Activated gamma-delta T cell treated with anti-CD3 and anti-CD28 coated beads, Interleukin-2, amount 50 U/mL, for 16 hours (primary cell): ENCODE measurements at regions not wholly inside any gene's neighbourhood (a gene's known extent, or its start where the extent isn't known, plus 50 kb on each side); places are given as distances from the start of the nearest gene placed in this dataset.

Experiments
- DNase-seq: peaks from one replicate; pipeline ENCODE4 v3.0.0-alpha.2; 2020; ENCODE audit warnings: low read depth

DNA sequence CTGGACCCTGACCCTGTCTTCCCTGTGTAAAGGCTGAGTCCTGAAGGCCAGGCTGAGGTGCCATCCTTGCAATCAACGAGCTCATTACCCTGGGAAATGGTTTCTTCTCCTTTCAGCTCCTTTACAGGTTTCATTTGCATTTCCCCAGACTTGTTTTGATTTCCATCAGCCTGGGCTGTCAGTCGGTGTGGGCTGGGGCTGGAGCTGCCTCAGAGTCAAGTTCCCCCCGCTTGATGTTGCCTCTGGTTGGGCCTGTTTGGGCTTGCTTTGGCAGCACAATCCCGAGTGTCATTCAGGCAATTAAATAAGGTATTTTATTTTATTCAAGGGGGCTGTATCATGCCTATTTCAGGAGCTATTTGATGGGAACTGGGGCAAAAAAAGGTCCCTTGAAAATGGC, 424.9 kb downstream of the INSC start:
- DNase-seq: no peak

- DNase-seq: no peak
Observed at GRCh38 chr11:15541079-15541478, 426.4 kb downstream of the INSC start.

DNA sequence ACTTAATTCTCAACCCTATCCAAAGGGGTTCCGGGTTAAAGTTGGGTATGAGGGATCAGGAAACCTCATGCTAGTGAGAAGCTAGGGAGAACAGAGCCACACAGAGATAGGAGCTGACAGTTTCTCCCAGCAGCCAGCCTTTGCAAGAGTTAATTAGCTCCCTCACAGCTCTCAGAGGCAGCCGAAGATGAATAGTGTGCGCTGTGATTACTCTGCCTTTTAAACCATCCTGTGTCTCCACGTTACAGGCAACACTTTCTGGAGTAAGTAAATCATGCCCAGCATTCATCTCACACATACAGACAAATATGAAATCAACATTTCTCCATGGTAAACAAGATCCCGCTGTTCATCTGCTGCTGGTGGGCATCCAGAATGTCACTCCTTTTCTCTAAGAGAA, 429.6 kb downstream of the INSC start:
- DNase-seq: no peak

DNA sequence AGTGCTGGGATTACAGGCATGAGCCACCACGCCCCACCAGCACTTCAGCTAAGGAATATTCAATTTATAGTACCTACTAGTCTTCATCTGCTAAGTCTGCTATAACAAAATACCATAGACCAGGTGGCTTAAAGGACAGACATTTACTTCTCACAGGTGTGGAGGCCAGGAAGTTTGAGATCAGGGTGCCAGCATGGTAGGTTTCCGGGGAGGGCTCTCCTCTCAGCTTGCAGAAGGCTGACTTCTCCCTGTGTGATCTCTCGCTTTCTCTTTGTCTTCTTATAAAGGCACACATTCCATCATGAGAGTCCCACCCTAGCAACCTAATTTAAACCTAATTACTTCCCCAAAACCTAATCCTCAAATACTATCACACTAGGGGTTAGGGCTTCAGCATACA, 433.0 kb downstream of the INSC start:
- DNase-seq: no peak

DNA sequence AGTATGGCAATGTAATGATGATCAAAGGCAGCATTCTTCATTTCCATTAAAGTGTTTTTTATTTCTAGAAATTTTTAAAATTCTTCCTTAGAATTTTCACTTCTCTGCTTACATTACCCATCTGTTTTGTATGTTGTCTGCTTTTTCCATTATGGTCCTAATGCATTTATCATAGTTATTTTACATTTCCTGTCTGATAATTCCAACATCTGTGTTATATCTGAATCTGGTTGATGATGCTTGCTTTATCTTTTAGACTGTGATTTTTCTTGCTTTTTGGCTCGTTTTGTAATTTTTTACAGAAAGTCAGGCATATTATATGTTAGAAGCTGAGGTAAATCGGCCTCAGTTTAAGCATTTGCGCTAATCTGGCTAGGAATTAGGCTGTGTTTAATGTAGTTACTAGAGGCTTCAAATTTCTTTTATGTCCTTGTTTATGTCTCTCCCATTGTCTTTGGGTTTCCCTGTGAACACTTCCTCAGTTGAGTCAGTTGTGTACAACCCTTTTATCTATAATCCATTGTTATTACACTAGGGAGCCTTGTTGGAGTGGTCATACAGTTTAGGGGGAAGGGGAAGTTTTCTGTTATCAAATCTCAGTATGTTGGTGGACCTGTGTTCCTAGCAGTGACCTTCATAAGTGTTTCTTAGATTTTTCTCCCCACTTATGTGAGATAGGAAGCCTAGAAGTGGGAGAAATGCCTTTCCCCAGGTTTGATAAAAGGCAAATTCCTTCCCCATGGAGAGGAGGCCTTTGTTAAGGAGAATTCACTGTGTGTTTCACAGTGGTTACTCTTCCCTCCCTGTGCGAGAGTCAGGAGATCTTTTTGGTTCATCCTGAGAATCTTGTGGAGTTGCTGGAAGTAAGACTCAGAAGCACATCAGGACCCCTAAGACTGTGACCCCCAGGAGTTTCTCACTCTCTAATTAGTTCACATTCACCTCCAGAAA, 437.5 kb downstream of the INSC start:
- DNase-seq: no peak

GRCh38 chr11:15555161-15555560, 440.4 kb downstream of the INSC start:
- no peak for DNase-seq

DNA sequence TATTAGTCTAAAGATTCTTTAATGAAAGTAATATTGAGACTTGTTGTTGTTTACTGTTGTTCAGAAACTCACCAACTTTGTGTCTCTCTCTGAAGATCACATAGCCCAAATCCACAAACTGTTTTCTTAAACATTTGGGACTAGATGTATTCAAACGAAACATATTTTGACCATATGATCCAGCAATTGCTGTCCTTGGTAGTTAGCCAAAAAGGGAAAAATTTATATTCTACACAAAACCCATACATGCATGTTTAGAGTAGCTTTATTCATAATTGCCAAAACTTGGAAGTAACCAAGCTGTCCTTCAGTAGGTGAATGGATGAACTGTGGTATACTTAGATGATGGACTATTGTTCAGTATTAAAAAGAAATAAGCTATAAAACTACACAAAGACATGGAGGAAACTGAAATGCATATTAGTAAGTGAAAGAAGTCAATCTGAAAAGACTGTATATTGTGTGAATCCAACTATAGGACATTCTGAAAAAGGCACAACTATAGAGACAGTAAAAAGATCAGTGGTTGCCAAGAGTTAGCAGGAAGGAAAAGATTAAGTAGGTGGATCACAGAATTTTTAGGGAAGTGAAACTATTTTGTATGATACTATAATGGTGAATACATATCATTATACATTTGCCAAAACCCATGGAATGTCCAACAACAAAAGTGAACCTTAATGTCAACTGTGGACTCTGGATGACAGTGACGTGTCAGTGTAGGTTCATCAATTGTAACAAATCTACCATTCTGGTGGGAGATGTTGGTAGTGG, 442.9 kb downstream of the INSC start:
- DNase-seq: no peak

- no peak for DNase-seq
Observed at GRCh38 chr11:15558513-15559181, 443.9 kb downstream of the INSC start.

DNA sequence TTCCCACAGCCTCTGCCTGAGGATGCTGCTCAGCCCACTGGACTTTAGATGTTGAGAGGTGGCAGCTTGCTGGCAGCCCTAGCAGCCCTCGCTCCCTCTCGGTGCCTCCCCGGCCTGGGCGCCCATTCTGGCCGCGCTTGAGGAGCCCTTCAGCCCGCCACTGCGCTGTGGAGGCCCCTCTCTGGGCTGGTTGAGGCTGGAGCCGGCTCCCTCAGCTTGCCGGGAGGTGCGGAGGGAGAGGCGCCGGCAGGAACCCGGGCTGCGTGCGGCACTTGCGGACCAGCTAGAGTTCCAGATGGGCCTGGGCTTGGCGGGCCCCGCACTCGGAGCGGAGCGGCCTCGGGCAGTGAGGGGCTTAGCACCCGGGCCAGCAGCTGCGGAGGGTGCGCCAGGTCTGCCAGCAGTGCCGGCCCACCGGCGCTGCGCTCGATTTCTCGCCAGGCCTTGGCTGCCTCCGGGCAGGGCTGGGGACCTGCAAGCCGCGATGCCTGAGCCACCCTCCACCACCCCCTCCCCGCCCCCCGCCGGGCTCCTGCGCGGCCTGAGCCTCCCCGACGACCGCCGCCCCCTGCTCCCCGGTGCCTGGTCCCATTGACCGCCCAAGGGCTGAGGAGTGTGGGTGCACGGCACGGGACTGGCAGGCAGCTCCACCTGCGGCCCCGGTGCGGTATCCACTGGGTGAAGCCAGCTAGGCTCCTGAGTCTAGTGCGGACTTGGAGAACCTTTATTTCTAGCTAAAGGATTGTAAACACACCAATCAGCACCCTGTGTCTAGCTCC, 446.2 kb downstream of the INSC start:
- DNase-seq: no peak

GRCh38 chr11:15562230-15562629, 447.5 kb downstream of the INSC start:
- DNase-seq: no peak

GRCh38 chr11:15563054-15563453, 448.3 kb downstream of the INSC start:
- DNase-seq: no peak

GRCh38 chr11:15565880-15566279, 451.2 kb downstream of the INSC start:
- no peak for DNase-seq

GRCh38 chr11:15568440-15568839, 453.7 kb downstream of the INSC start:
- DNase-seq: no peak

GRCh38 chr11:15569305-15570025, 454.7 kb downstream of the INSC start:
- no peak for DNase-seq

DNA sequence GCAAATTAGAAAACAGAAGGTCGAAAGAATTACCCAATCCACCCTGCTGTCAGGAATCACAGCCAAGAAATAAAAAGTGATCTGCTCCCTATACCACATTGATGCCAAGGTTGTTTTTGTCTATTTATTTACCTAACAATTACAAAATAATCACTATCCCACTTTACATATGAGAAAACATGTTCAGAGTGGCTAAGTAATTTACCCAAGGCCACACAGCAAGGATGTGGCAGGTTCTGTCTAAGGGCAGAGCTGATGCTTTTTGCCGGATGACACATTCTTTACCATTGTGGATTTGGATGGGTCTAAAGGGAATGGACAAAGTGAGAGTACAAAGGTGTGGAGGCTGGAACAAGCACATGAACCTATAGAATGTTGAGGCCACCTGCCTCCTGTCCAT, 460.7 kb downstream of the INSC start:
- no peak for DNase-seq

DNA sequence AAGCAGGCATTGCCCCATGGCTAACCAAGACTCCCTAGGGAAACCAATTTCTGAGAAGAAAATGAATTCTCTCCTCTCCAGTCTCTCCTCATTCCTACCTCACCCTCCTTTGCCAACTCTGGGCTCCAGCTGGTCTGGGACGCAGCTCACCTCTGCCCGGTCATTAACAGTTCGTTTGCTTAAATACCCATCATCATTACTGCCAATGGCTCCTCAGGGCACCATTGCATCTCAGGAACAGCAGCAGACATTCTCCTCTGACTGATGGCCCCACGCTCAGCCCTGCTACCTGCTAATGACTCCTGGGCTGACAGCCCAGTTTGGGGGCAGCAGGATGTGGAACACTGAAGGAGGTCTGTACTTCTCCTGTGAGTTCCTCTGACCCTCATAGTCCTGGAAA, 462.0 kb downstream of the INSC start:
- no peak for DNase-seq

DNA sequence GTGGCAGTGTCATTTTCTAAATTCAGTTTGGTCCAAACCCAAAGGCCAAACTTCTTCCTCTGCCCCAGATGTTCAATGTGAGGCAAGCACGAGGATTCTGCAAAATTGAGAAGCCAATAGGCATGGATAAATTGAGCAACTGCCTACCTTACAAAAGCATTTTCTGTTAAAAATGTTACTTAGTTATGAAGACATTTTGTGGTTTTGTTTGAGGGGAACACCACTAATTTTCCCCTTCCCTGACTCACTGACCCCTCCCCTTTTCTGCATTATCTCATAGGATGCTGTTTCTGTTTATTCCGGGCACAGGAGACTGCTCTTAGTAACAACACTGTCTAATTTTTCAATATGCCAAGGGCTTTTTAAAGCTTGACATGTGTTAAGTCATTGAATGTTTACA, 462.8 kb downstream of the INSC start:
- DNase-seq: no peak

DNA sequence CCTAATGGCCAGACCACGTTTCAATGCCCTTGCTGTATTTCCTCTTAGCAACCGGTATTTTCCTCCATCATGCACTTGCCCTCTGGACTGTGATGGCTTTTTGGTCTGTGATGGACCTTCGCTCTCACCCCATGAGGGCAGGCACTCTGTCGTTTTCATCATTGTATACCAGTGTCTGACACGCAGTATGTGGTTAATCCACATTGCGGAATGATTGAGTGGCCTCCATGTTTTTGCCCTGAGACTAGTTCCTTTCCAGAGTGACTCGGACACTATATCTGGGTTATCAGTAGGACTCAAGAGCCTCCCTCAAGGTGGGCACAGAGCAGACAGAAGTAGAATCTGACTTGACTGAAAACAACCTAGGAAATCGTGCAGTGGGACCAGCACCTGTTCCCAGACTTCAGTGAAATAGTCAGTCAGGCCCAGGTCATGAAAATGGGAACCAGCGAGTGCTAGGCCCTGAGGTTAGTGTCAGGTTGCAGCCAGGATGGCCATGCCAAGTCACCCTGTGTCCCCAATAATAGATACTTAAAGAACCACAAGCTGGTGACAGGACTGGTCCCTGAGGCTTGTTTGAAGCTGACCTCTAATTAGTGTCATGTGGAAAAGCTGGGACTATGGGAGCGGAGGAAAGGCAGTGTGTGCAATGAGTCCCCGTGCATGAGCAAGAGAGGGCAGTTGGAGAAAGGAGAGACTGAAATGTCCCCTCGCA, 464.7 kb downstream of the INSC start:
- DNase-seq: no peak

DNA sequence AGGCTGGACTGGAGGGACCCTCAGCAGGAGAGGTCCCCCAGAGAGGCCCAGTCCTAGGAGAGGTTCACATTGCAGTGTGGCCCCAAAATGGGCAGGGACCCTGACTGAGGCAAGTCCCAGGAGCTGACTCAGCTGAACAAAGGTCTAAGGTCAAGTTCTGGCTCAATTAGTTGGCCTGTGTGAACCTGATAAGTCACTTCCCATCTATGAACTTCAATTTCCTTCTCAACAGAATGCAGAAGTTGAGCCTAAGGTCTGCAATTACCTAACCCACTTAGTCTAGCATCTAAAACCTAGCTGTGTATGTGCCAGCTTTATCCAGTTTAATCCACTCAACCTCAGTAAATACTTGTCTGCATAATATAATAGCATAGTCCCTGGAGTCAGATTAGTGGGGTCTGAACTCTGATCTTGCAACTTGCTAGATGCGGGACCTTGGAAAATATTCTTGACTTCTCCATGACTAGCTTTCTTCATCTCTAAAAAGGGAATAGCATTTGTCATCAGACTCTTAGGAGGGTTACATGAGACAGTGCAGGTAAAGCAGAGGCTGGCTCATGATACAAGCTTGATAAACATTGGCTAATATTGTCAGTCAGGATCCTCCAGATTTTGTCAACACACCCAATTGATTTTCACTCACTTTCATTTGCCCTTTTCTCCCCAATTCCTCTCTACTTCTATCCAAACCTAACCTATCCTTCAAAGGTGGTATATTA, 465.5 kb downstream of the INSC start:
- DNase-seq: no peak

- no peak for DNase-seq
Observed at GRCh38 chr11:15580775-15581095, 466.0 kb downstream of the INSC start.
